ENCODE measurements at regions not wholly inside any gene's neighbourhood (a gene's known extent, or its start where the extent isn't known, plus 50 kb on each side); places are given as distances from the start of the nearest gene placed in this dataset.

- TF ChIP-seq CTCF (IDR thresholded peaks at IDR 0.05; ENCODE audit: borderline replicate concordance, extremely low read depth, insufficient read depth): no peak
- Histone ChIP-seq H3K9me3 (ENCODE audit: control insufficient read depth in 2 of 3, insufficient read depth in 1 of 3, low read length in 3 of 3) (peaks cover 0 to 3% (median 0%) of the 10 kb centered on the region in 3 donors), H3K9ac (ENCODE audit: low read length in 3 of 3) (no peak overlapping the region), H3K27me3 (ENCODE audit: control insufficient read depth, insufficient read depth, low read length) (no peaks in the 10 kb centered on the region), H3K4me3 (ENCODE audit: low read length in 3 of 3) (no peak overlapping the region), H3K27ac (ENCODE audit: low read depth in 2 of 2, low read length in 2 of 2) (no peak overlapping the region), H3K36me3 (ENCODE audit: control insufficient read depth in 2 of 3, insufficient read depth in 3 of 3, low read length in 3 of 3) (no peaks in the 10 kb centered on the region), H3K4me1 (ENCODE audit: control insufficient read depth in 2 of 3, insufficient read depth in 2 of 3, low read depth in 1 of 3, low read length in 3 of 3) (no peaks in the 10 kb centered on the region)
- DNase-seq: no peak
- intact Hi-C loops (cut with DNase I): no loop called here
- no peak for FAIRE-seq
Measured at GRCh38 chr14:71833476-71833875, 98.8 kb upstream of the RGS6 start.

GRCh38 chr14:71834284-71835204 lies 97.7 kb upstream of the RGS6 start:
- no peak for TF ChIP-seq CTCF (IDR thresholded peaks at IDR 0.05; ENCODE audit: borderline replicate concordance, extremely low read depth, insufficient read depth)
- no peak overlapping the region for H3K4me3 ChIP-seq (ENCODE audit: low read length in 3 of 3)
- intact Hi-C loops (cut with DNase I): no loop called here
- DNase-seq (no peak), FAIRE-seq (no peak)
- H3K27ac ChIP-seq (ENCODE audit: low read depth in 2 of 2, low read length in 2 of 2): no peak overlapping the region
- H3K4me1 ChIP-seq (ENCODE audit: control insufficient read depth in 2 of 3, insufficient read depth in 2 of 3, low read depth in 1 of 3, low read length in 3 of 3): no peaks in the 10 kb centered on the region
- peaks cover 0 to 3% (median 0%) of the 10 kb centered on the region in 3 donors for H3K9me3 ChIP-seq (ENCODE audit: control insufficient read depth in 2 of 3, insufficient read depth in 1 of 3, low read length in 3 of 3)
- H3K36me3 ChIP-seq (ENCODE audit: control insufficient read depth in 2 of 3, insufficient read depth in 3 of 3, low read length in 3 of 3): no peaks in the 10 kb centered on the region
- no peak overlapping the region for H3K9ac ChIP-seq (ENCODE audit: low read length in 3 of 3)
- H3K27me3 ChIP-seq (ENCODE audit: control insufficient read depth, insufficient read depth, low read length): no peaks in the 10 kb centered on the region

- no peak for FAIRE-seq
- no peak for DNase-seq
Measured at GRCh38 chr14:71852181-71852580, 80.0 kb upstream of the RGS6 start.

More at GRCh38 chr14:71852181-71852580, 80.0 kb upstream of the RGS6 start:
- no peaks in the 10 kb centered on the region for H3K9me3 ChIP-seq (ENCODE audit: control insufficient read depth in 2 of 3, insufficient read depth in 1 of 3, low read length in 3 of 3)
- intact Hi-C loops (cut with DNase I): no loop called here
- TF ChIP-seq CTCF (IDR thresholded peaks at IDR 0.05; ENCODE audit: borderline replicate concordance, extremely low read depth, insufficient read depth): no peak
- no peak overlapping the region for H3K9ac ChIP-seq (ENCODE audit: low read length in 3 of 3)
- no peak overlapping the region for H3K4me3 ChIP-seq (ENCODE audit: low read length in 3 of 3)
- H3K27ac ChIP-seq (ENCODE audit: low read depth in 2 of 2, low read length in 2 of 2): no peak overlapping the region
- no peaks in the 10 kb centered on the region for H3K4me1 ChIP-seq (ENCODE audit: control insufficient read depth in 2 of 3, insufficient read depth in 2 of 3, low read depth in 1 of 3, low read length in 3 of 3)
- no peaks in the 10 kb centered on the region for H3K36me3 ChIP-seq (ENCODE audit: control insufficient read depth in 2 of 3, insufficient read depth in 3 of 3, low read length in 3 of 3)
- no peaks in the 10 kb centered on the region for H3K27me3 ChIP-seq (ENCODE audit: control insufficient read depth, insufficient read depth, low read length)

All from kidney (tissue), 13 donors.